ENCODE measurements at regions not wholly inside any gene's neighbourhood (a gene's known extent, or its start where the extent isn't known, plus 50 kb on each side); places are given as distances from the start of the nearest gene placed in this dataset.

DNA sequence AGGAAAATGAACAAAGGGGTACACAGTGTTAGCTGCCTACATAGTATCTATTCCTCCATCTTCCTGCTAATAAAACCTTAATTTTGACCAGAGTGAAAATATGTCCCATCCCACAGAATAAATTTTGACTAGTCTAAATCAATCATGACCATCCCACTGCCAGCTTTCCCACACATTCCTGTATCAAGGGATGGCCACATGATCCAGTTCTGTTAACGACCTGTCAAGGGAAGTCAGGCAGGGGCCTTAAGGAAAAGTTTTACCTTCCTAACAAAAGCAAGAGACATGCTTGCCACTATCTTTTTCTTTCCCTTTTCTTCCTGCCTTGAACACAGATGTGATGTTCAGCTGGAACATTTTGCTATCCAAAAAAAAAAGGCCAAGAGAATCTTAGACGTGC, 185.0 kb upstream of the CHAC2 start:
- no peaks in the 10 kb centered on the region for H3K36me3 ChIP-seq (ENCODE audit: control insufficient read depth in 2 of 2, extremely low read depth in 1 of 2, insufficient read depth in 2 of 2, low read length in 2 of 2)
- no peaks in the 10 kb centered on the region for H3K27me3 ChIP-seq (ENCODE audit: control insufficient read depth, extremely low read depth, insufficient read depth, low read length)
- H3K9me3 ChIP-seq (ENCODE audit: control insufficient read depth, low read depth, low read length): no peaks in the 10 kb centered on the region
- H3K4me2 ChIP-seq (ENCODE audit: control insufficient read depth, extremely low read depth, insufficient read depth, low read depth, low read length): no peak overlapping the region
- H3K4me1 ChIP-seq (ENCODE audit: control insufficient read depth, extremely low read depth, insufficient read depth, low read length): no peaks in the 10 kb centered on the region
- no peaks in the 10 kb centered on the region for H3K9me1 ChIP-seq (ENCODE audit: control insufficient read depth, extremely low read depth, insufficient read depth, low read length)
- H3K4me3 ChIP-seq (ENCODE audit: control insufficient read depth in 2 of 3, extremely low read depth in 1 of 3, insufficient read depth in 2 of 3, low read depth in 1 of 3, low read length in 3 of 3): no peak overlapping the region
- TF ChIP-seq, protein P1, sequence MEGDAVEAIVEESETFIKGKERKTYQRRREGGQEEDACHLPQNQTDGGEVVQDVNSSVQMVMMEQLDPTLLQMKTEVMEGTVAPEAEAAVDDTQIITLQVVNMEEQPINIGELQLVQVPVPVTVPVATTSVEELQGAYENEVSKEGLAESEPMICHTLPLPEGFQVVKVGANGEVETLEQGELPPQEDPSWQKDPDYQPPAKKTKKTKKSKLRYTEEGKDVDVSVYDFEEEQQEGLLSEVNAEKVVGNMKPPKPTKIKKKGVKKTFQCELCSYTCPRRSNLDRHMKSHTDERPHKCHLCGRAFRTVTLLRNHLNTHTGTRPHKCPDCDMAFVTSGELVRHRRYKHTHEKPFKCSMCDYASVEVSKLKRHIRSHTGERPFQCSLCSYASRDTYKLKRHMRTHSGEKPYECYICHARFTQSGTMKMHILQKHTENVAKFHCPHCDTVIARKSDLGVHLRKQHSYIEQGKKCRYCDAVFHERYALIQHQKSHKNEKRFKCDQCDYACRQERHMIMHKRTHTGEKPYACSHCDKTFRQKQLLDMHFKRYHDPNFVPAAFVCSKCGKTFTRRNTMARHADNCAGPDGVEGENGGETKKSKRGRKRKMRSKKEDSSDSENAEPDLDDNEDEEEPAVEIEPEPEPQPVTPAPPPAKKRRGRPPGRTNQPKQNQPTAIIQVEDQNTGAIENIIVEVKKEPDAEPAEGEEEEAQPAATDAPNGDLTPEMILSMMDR (optimal IDR thresholded peaks at IDR 0.05 in 1 of 3, IDR thresholded peaks at IDR 0.05 in 1 of 3, conservative IDR thresholded peaks at IDR 0.05 in 1 of 3; ENCODE audit: extremely low read depth in 1 of 3, insufficient read depth in 2 of 3, low read length in 3 of 3): no peak
- TF ChIP-seq EZH2 (IDR thresholded peaks at IDR 0.05; ENCODE audit: low read length): no peak
- H3K27ac ChIP-seq (ENCODE audit: control insufficient read depth, insufficient read depth, low read length): no peak overlapping the region
- no peaks in the 10 kb centered on the region for H3K79me2 ChIP-seq (ENCODE audit: control insufficient read depth, insufficient read depth, low read length)
- no peak for FAIRE-seq
- H4K20me1 ChIP-seq (ENCODE audit: control insufficient read depth, extremely low read depth, insufficient read depth, low read length): no peaks in the 10 kb centered on the region
- H3K9ac ChIP-seq (ENCODE audit: control insufficient read depth, extremely low read depth, insufficient read depth, low read length): no peak overlapping the region
- DNase-seq (ENCODE audit: low read depth, low spot score): no peak
- dilution Hi-C loops (cut with MboI; ENCODE audit: extremely low pct_ligation_motif_present, low sequenced_read_pairs): no loop called here
- no peak overlapping the region for H2AFZ ChIP-seq (ENCODE audit: control insufficient read depth, low read length)

DNA sequence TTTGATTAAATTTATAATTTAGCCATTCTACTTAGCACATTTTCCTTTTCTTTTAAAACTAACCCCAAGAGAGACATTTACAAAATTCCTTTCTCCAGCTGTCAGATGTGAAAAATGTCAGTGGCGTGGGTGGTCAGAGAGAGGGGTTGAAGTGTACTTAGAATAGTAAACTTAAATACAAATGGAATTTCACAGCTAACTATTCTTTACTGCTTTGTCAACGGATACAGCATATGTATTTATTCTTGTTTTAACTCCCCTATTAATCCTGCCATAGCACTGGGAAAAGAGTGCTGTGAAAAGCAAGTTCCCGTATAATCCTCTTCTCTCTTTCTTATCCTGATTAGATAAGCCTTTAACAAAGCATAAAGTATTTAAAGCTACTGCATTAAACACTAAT, 191.4 kb upstream of the CHAC2 start:
- dilution Hi-C loops (cut with MboI; ENCODE audit: extremely low pct_ligation_motif_present, low sequenced_read_pairs): no loop called here
- Histone ChIP-seq H3K9me1 (ENCODE audit: control insufficient read depth, extremely low read depth, insufficient read depth, low read length) (no peaks in the 10 kb centered on the region), H3K36me3 (ENCODE audit: control insufficient read depth in 2 of 2, extremely low read depth in 1 of 2, insufficient read depth in 2 of 2, low read length in 2 of 2) (no peaks in the 10 kb centered on the region), H3K79me2 (ENCODE audit: control insufficient read depth, insufficient read depth, low read length) (no peaks in the 10 kb centered on the region), H3K9me3 (ENCODE audit: control insufficient read depth, low read depth, low read length) (no peaks in the 10 kb centered on the region), H3K27me3 (ENCODE audit: control insufficient read depth, extremely low read depth, insufficient read depth, low read length) (no peaks in the 10 kb centered on the region), H3K4me1 (ENCODE audit: control insufficient read depth, extremely low read depth, insufficient read depth, low read length) (no peaks in the 10 kb centered on the region), H4K20me1 (ENCODE audit: control insufficient read depth, extremely low read depth, insufficient read depth, low read length) (no peaks in the 10 kb centered on the region), H3K4me3 (ENCODE audit: control insufficient read depth in 2 of 3, extremely low read depth in 1 of 3, insufficient read depth in 2 of 3, low read depth in 1 of 3, low read length in 3 of 3) (no peak overlapping the region), H2AFZ (ENCODE audit: control insufficient read depth, low read length) (no peak overlapping the region), H3K4me2 (ENCODE audit: control insufficient read depth, extremely low read depth, insufficient read depth, low read depth, low read length) (no peak overlapping the region), H3K9ac (ENCODE audit: control insufficient read depth, extremely low read depth, insufficient read depth, low read length) (no peak overlapping the region), H3K27ac (ENCODE audit: control insufficient read depth, insufficient read depth, low read length) (no peak overlapping the region)
- TF ChIP-seq, protein P1 (optimal IDR thresholded peaks at IDR 0.05 in 1 of 3, IDR thresholded peaks at IDR 0.05 in 1 of 3, conservative IDR thresholded peaks at IDR 0.05 in 1 of 3; ENCODE audit: extremely low read depth in 1 of 3, insufficient read depth in 2 of 3, low read length in 3 of 3): no peak
- no peak for TF ChIP-seq EZH2 (IDR thresholded peaks at IDR 0.05; ENCODE audit: low read length)
- DNase-seq (ENCODE audit: low read depth, low spot score) (no peak), FAIRE-seq (no peak)
